ENCODE measurements at regions not wholly inside any gene's neighbourhood (a gene's known extent, or its start where the extent isn't known, plus 50 kb on each side); places are given as distances from the start of the nearest gene placed in this dataset.

DNA sequence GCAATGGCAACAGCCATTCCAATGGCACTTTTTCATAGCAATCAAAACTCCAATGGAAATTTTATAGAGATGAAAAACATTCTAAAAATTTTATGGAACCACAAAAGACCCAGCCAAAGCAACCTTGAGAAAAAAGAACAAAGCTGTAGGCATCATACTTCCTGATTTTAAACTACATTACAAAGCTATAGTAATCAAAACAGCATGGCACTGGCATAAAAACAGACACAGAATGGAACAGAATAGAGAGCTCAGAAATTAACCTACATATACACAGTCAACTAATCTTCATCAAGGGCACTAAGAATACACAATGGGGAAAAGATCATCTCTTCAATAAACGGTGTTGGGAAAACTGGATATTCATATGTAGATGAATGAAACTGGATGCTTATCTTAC lies 401.5 kb downstream of the NPHP4 start:
- no peaks in the 10 kb centered on the region for H3K27me3 ChIP-seq (replicated peaks; ENCODE audit: insufficient read depth)
- no peaks in the 10 kb centered on the region for H3K36me3 ChIP-seq
- H3K9me3 ChIP-seq: no peaks in the 10 kb centered on the region
- TF ChIP-seq, protein P1, sequence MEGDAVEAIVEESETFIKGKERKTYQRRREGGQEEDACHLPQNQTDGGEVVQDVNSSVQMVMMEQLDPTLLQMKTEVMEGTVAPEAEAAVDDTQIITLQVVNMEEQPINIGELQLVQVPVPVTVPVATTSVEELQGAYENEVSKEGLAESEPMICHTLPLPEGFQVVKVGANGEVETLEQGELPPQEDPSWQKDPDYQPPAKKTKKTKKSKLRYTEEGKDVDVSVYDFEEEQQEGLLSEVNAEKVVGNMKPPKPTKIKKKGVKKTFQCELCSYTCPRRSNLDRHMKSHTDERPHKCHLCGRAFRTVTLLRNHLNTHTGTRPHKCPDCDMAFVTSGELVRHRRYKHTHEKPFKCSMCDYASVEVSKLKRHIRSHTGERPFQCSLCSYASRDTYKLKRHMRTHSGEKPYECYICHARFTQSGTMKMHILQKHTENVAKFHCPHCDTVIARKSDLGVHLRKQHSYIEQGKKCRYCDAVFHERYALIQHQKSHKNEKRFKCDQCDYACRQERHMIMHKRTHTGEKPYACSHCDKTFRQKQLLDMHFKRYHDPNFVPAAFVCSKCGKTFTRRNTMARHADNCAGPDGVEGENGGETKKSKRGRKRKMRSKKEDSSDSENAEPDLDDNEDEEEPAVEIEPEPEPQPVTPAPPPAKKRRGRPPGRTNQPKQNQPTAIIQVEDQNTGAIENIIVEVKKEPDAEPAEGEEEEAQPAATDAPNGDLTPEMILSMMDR (IDR thresholded peaks at IDR 0.05): no peak
- TF ChIP-seq POLR2AphosphoS5 (IDR thresholded peaks at IDR 0.05) (no peak), POLR2A (IDR thresholded peaks at IDR 0.05) (no peak)
- 89% methylated on average over 1 of the region's 1 CpG for WGBS
- no peak overlapping the region for H3K4me3 ChIP-seq
- no peak overlapping the region for H3K27ac ChIP-seq
- no peak for DNase-seq (ENCODE audit: low spot score)
- intact Hi-C loops (cut with DNase I): no loop called here
- no peaks in the 10 kb centered on the region for H3K4me1 ChIP-seq (replicated peaks)

DNA sequence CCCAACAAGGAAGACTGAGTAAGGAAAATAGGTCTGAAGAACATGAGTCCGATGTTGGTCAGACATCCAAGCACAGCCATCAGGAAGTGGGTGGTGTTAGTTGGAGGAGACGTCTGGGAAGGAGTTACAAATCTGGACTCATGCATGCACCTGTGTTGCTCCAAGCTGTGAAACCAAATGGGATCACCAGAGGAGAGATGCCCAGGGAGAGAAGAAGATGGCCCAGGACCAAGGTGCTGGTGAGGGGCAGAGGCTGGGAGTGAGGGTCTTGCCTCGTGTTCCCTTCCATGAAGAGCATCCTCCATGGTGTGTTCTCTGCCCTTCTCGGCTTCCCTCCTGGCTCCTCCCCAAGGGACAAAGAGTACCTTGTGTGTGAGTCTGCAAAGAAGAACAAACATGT lies 405.6 kb downstream of the NPHP4 start:
- no peaks in the 10 kb centered on the region for H3K27me3 ChIP-seq (replicated peaks; ENCODE audit: insufficient read depth)
- DNase-seq (ENCODE audit: low spot score): no peak
- H3K4me3 ChIP-seq: no peak overlapping the region
- no peaks in the 10 kb centered on the region for H3K36me3 ChIP-seq
- TF ChIP-seq POLR2AphosphoS5 (IDR thresholded peaks at IDR 0.05): peak; percentile 54
- TF ChIP-seq, protein P1 (IDR thresholded peaks at IDR 0.05): no peak
- H3K27ac ChIP-seq: no peak overlapping the region
- WGBS: 76% methylated on average over 4 of the region's 4 CpGs
- intact Hi-C loops (cut with DNase I): no loop called here
- no peaks in the 10 kb centered on the region for H3K4me1 ChIP-seq (replicated peaks)
- no peaks in the 10 kb centered on the region for H3K9me3 ChIP-seq

DNA sequence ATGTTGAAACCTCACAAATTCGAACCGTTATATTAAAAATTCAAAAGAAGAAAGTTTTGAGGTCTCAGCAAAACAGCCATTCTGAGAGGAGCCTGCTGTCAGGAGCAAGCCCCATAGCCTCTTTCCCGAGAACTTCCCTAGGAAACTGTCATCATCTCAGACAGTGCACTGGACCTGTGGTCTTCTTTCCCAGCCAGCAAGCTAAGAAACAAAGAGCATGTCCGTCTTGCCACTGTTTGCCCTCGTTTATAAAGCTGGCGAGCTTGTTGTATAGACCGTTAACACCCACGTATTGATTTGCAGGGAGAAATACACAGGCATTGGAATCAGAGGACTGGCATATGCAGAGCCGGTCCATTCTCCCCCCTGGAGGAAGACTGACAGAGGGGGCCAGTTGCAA lies 407.0 kb downstream of the NPHP4 start:
- TF ChIP-seq POLR2AphosphoS5 (IDR thresholded peaks at IDR 0.05) (no peak), POLR2A (IDR thresholded peaks at IDR 0.05) (no peak)
- TF ChIP-seq, protein P1 (IDR thresholded peaks at IDR 0.05): no peak

DNA sequence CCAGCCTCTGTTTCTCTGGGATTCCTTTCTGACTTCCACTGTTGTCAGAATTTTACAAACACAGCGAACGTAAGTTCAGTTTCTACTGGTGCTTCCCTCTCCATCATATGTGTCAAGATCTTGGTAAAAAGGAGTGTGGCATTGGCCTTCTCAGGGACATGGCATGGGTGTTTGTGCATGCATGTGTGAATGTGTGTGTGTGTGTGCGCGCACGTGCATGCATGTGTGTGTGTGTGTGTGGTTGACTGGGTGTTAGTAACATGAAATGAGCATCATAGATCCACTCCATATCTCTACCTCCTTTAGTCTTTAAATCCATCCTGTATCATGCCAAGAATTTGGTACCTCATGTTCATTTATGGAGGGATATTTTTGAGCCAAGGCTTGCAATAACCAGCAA lies 411.3 kb downstream of the NPHP4 start:
- H3K36me3 ChIP-seq: no peaks in the 10 kb centered on the region
- no peak for DNase-seq (ENCODE audit: low spot score)
- TF ChIP-seq, protein P1 (IDR thresholded peaks at IDR 0.05): no peak
- TF ChIP-seq POLR2AphosphoS5 (IDR thresholded peaks at IDR 0.05) (no peak), POLR2A (IDR thresholded peaks at IDR 0.05) (no peak)
- H3K4me1 ChIP-seq (replicated peaks): no peaks in the 10 kb centered on the region
- intact Hi-C loops (cut with DNase I): no loop called here
- WGBS: 59% methylated on average over 5 of the region's 5 CpGs
- H3K27ac ChIP-seq: no peak overlapping the region
- H3K27me3 ChIP-seq (replicated peaks; ENCODE audit: insufficient read depth): no peaks in the 10 kb centered on the region
- no peak overlapping the region for H3K4me3 ChIP-seq
- no peaks in the 10 kb centered on the region for H3K9me3 ChIP-seq

More for the DNA sequence above, 407.0 kb downstream of the NPHP4 start:
- no peaks in the 10 kb centered on the region for H3K9me3 ChIP-seq
- H3K4me1 ChIP-seq (replicated peaks): no peaks in the 10 kb centered on the region
- H3K27ac ChIP-seq: no peak overlapping the region
- WGBS: 77% methylated on average over 9 of the region's 9 CpGs
- no peaks in the 10 kb centered on the region for H3K27me3 ChIP-seq (replicated peaks; ENCODE audit: insufficient read depth)
- H3K36me3 ChIP-seq: no peaks in the 10 kb centered on the region
- no peak for DNase-seq (ENCODE audit: low spot score)
- no peak overlapping the region for H3K4me3 ChIP-seq
- intact Hi-C loops (cut with DNase I): no loop called here

DNA sequence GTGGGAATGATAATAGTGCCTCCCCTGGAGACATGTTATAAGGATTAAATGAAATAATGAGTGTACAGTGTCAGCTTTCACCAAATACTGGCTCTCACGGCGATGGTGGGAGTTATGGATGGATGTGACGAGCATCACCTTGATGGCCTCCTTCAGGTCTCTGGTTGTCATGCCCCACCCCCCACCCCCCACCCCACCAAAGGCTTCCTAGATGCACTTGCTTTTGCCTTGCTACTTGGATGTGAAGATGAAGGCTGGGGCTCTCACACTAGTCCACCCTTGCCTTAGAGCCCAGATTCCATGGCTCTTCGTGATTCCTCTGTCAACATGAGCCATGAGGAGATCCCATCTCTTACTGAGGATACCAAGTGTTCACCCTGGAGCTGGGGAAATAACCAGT lies 412.3 kb downstream of the NPHP4 start:
- intact Hi-C loops (cut with DNase I): no loop called here
- peak; percentile 1 for DNase-seq (ENCODE audit: low spot score)
- Histone ChIP-seq H3K9me3 (no peaks in the 10 kb centered on the region), H3K27ac (no peak overlapping the region), H3K4me1 (replicated peaks) (no peaks in the 10 kb centered on the region), H3K27me3 (replicated peaks; ENCODE audit: insufficient read depth) (no peaks in the 10 kb centered on the region), H3K36me3 (no peaks in the 10 kb centered on the region), H3K4me3 (no peak overlapping the region)
- TF ChIP-seq POLR2AphosphoS5 (IDR thresholded peaks at IDR 0.05) (no peak), POLR2A (IDR thresholded peaks at IDR 0.05) (no peak)
- TF ChIP-seq, protein P1 (IDR thresholded peaks at IDR 0.05): no peak
- WGBS: 94% methylated on average over 4 of the region's 4 CpGs

Measured in prostate gland (tissue), 2 donors.